OCI-LY7 (cell line): ENCODE measurements at regions not wholly inside any gene's neighbourhood (a gene's known extent, or its start where the extent isn't known, plus 50 kb on each side); places are given as distances from the start of the nearest gene placed in this dataset.

ENCODE experiments used
- BruUV-seq: library from RNA; stranded (reverse); fragments of 400-500 nt; replicated peaks from 2 replicates; lab custom pipeline; 2021; lab: Mats Ljungman, UMichigan
- CTCF ChIA-PET: fragments of 300-600 bp; sonication (Branson Sonifier 250); formaldehyde crosslinking; loops from one replicate; lab custom pipeline; 2022; ENCODE audit warnings: antibody characterized with exemption; ENCODE audit not compliant: unreplicated experiment; lab: Charles Lee
- POLR2A ChIA-PET: fragments of 300-600 bp; sonication (Branson Sonifier 250); formaldehyde crosslinking; loops from one replicate; lab custom pipeline; 2022; ENCODE audit warnings: antibody characterized with exemption; lab: Charles Lee
- DNase-seq: peaks from one replicate; pipeline ENCODE4 v3.0.0-alpha.2; 2015; ENCODE audit warnings: low spot score
- H2AFZ ChIP-seq: fragments of 200-600 bp; sonication (generic), shearing (Covaris generic); 2 replicates; pipeline ENCODE4 v1.6.1; 2014; ENCODE audit warnings: mild to moderate bottlenecking, antibody characterized with exemption, low read length, moderate library complexity
- H3K27ac ChIP-seq: fragments of 200-600 bp; sonication (generic); 2 replicates; pipeline ENCODE4 v1.5.1; 2014; ENCODE audit warnings: mixed run types, low read depth, mild to moderate bottlenecking, moderate library complexity, low read length, inconsistent platforms; ENCODE audit not compliant: poor library complexity, severe bottlenecking
- H3K36me3 ChIP-seq: fragments of 200-600 bp; sonication (generic); 2 replicates; pipeline ENCODE4 v1.6.1; 2014; ENCODE audit warnings: mild to moderate bottlenecking, antibody characterized with exemption, low read length, moderate library complexity, mixed read lengths; ENCODE audit not compliant: insufficient read depth
- H3K4me1 ChIP-seq: fragments of 200-600 bp; sonication (generic); 2 replicates; pipeline ENCODE4 v1.5.1; 2014; ENCODE audit warnings: mild to moderate bottlenecking, low read length; ENCODE audit not compliant: insufficient read depth, poor library complexity, severe bottlenecking
- H3K4me2 ChIP-seq: fragments of 200-600 bp; sonication (generic); 2 replicates; pipeline ENCODE4 v1.6.1; 2014; ENCODE audit warnings: mild to moderate bottlenecking, low read length
- H3K4me3 ChIP-seq: fragments of 200-600 bp; sonication (generic); 2 replicates; pipeline ENCODE4 v1.5.1; 2014; ENCODE audit warnings: mild to moderate bottlenecking, low read depth, low read length; ENCODE audit not compliant: poor library complexity, severe bottlenecking
- H3K79me2 ChIP-seq: fragments of 200-600 bp; sonication (generic); 2 replicates; pipeline ENCODE4 v1.6.1; 2016; ENCODE audit warnings: low read depth, mild to moderate bottlenecking, low read length, moderate library complexity, mixed read lengths; ENCODE audit not compliant: insufficient read depth
- H3K9me2 ChIP-seq: fragments of 200-600 bp; sonication (generic); 2 replicates; pipeline ENCODE4 v1.6.1; 2016; ENCODE audit warnings: mild to moderate bottlenecking, low read length, mixed read lengths; ENCODE audit not compliant: insufficient read depth
- H3K9me3 ChIP-seq: fragments of 200-600 bp; sonication (generic); 2 replicates; pipeline ENCODE4 v1.6.1; 2014; ENCODE audit warnings: mild to moderate bottlenecking, mixed run types, low read length, mixed read lengths
- H4K20me1 ChIP-seq: fragments of 200-600 bp; sonication (generic); 2 replicates; pipeline ENCODE4 v1.6.1; 2014; ENCODE audit warnings: mild to moderate bottlenecking, antibody characterized with exemption, low read length, moderate library complexity, mixed read lengths; ENCODE audit not compliant: insufficient read depth
- EZH2phosphoT487 ChIP-seq: fragments of 200-600 bp; sonication (generic); IDR thresholded peaks from 2 replicates; pipeline ENCODE4 v1.6.1; 2018; ENCODE audit warnings: low read depth, borderline replicate concordance, mild to moderate bottlenecking, mixed run types, antibody characterized with exemption, low read length, moderate library complexity, mixed read lengths
- intact Hi-C: fragments of 100-400 bp; cut with micrococcal nuclease; formaldehyde crosslinking; loops from one replicate; pipeline ENCODE4 v1.10.0; 2022; ENCODE audit not compliant: unreplicated experiment
- TF ChIP-seq, protein P1 (sequence below): fragments of 200-600 bp; sonication (generic); conservative IDR thresholded peaks from 2 replicates; pipeline ENCODE4 v1.5.1; 2014; ENCODE audit warnings: mild to moderate bottlenecking, antibody characterized with exemption, low read length, moderate library complexity, mixed read lengths

- no peaks in the 10 kb centered on the region for H3K79me2 ChIP-seq
- CTCF ChIA-PET: no interaction called here
- H3K4me3 ChIP-seq: no peak overlapping the region
- H3K4me2 ChIP-seq: no peak overlapping the region
- no peak for DNase-seq
- H3K27ac ChIP-seq: no peak overlapping the region
- BruUV-seq: no TSS peak
- H3K9me3 ChIP-seq: no peaks in the 10 kb centered on the region
- no peak overlapping the region for H2AFZ ChIP-seq
- H3K36me3 ChIP-seq: no peaks in the 10 kb centered on the region
- intact Hi-C loops: no loop called here
- H3K9me2 ChIP-seq: no peaks in the 10 kb centered on the region
- H4K20me1 ChIP-seq: no peaks in the 10 kb centered on the region
- POLR2A ChIA-PET: no interaction called here
- TF ChIP-seq EZH2phosphoT487: no peak
- TF ChIP-seq, protein P1, sequence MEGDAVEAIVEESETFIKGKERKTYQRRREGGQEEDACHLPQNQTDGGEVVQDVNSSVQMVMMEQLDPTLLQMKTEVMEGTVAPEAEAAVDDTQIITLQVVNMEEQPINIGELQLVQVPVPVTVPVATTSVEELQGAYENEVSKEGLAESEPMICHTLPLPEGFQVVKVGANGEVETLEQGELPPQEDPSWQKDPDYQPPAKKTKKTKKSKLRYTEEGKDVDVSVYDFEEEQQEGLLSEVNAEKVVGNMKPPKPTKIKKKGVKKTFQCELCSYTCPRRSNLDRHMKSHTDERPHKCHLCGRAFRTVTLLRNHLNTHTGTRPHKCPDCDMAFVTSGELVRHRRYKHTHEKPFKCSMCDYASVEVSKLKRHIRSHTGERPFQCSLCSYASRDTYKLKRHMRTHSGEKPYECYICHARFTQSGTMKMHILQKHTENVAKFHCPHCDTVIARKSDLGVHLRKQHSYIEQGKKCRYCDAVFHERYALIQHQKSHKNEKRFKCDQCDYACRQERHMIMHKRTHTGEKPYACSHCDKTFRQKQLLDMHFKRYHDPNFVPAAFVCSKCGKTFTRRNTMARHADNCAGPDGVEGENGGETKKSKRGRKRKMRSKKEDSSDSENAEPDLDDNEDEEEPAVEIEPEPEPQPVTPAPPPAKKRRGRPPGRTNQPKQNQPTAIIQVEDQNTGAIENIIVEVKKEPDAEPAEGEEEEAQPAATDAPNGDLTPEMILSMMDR: no peak
- H3K4me1 ChIP-seq: no peaks in the 10 kb centered on the region
These were observed 127.6 kb upstream of the UNC5B start for GRCh38 chr10:71084818-71085126.

DNA sequence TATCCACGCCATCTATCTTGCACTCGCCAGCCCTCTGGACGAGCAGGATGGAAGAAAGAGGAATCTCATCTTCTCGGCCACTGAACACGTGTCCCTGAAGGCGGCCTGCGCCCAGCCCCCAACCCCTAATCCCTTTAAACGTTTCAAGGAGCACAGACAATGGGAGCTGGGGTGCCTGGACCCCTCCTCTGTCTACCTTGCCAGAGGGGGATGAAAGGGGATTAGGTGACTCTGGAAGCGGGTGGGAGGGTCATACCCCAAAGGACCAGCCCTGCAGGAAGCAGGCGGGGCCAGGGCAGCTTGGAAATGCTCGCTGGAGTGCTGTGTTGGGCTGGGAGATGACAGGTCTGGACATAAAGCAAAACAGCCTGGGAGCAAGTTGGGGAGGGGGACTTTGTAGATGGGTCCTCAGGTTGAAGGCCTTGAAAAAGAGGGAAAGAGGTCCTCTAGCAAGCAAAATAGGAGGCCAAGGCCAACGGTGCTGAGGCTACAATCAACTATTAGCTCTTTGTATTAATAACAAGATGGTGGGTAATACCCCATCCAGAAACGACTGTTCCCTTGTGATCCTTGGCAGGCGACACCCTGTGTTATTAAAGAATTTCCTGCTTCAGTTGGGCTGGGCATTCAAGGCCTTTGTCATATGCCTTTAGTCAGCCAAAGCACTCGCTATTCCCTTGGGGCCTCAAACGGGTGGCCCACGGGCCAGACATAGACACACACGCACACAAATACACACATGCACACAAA lies 126.5 kb upstream of the UNC5B start:
- no peak for DNase-seq
- ChIA-PET CTCF (no interaction called here), POLR2A (interaction anchor here (0.6 kb wide), 1 partner anchor 164 kb away, joined by 5 read pairs; no protein-coding TSS in a partner anchor)
- Histone ChIP-seq H4K20me1 (no peaks in the 10 kb centered on the region), H3K4me2 (no peak overlapping the region), H2AFZ (no peak overlapping the region), H3K79me2 (no peaks in the 10 kb centered on the region), H3K9me3 (no peaks in the 10 kb centered on the region), H3K36me3 (no peaks in the 10 kb centered on the region), H3K4me3 (no peak overlapping the region), H3K4me1 (no peaks in the 10 kb centered on the region), H3K27ac (no peak overlapping the region), H3K9me2 (no peaks in the 10 kb centered on the region)
- BruUV-seq: no TSS peak
- intact Hi-C loops: no loop called here
- TF ChIP-seq EZH2phosphoT487: no peak
- TF ChIP-seq, protein P1: no peak

GRCh38 chr10:71086439-71087080 lies 125.8 kb upstream of the UNC5B start:
- H3K9me2 ChIP-seq: no peaks in the 10 kb centered on the region
- H3K36me3 ChIP-seq: no peaks in the 10 kb centered on the region
- BruUV-seq: no TSS peak
- H4K20me1 ChIP-seq: no peaks in the 10 kb centered on the region
- no peak for DNase-seq
- ChIA-PET CTCF (no interaction called here), POLR2A (no interaction called here)
- H3K4me1 ChIP-seq: no peaks in the 10 kb centered on the region
- no peak overlapping the region for H2AFZ ChIP-seq
- intact Hi-C loops: no loop called here
- H3K27ac ChIP-seq: no peak overlapping the region
- no peak overlapping the region for H3K4me3 ChIP-seq
- no peaks in the 10 kb centered on the region for H3K79me2 ChIP-seq
- H3K9me3 ChIP-seq: no peaks in the 10 kb centered on the region
- TF ChIP-seq, protein P1: no peak
- H3K4me2 ChIP-seq: no peak overlapping the region
